ENCODE measurements at regions not wholly inside any gene's neighbourhood (a gene's known extent, or its start where the extent isn't known, plus 50 kb on each side); places are given as distances from the start of the nearest gene placed in this dataset.

- no peak for TF ChIP-seq POLR2A (IDR thresholded peaks at IDR 0.05)
- no peak for TF ChIP-seq CTCF (IDR thresholded peaks at IDR 0.05)
- Histone ChIP-seq H3K36me3 (ENCODE audit: low read depth, missing control alignments) (no peaks in the 10 kb centered on the region), H3K27me3 (no peaks in the 10 kb centered on the region), H3K27ac (no peak overlapping the region), H3K4me1 (no peaks in the 10 kb centered on the region), H3K4me3 (no peak overlapping the region), H3K9me3 (no peaks in the 10 kb centered on the region)
- 64 to 69% methylated on average over 3 of the region's 3 CpGs for WGBS, 2 donors
- intact Hi-C loops (cut with DNase I; ENCODE audit: low total_unique reads), result no loop called here
- DNase-seq, result no peak
Measured at GRCh38 chr5:110288766-110289511, 437.5 kb downstream of the TMEM232 start.

DNA sequence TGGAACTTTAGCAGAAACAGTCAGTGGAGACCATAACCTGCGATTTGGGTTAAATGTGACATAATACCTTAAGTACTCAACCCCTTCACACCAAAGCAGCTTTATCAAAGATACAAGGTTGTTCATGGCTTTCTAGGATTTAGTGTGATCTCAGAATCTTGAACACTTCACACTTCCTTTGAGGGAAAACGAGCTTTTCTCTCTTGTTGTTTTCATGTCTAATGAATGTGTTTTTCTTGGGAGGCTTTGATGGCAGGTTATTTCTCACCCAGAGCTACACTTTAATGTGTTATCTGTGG, 437.0 kb downstream of the TMEM232 start:
- no peaks in the 10 kb centered on the region for H3K4me1 ChIP-seq
- no peaks in the 10 kb centered on the region for H3K27me3 ChIP-seq
- no peak overlapping the region for H3K4me3 ChIP-seq
- no peaks in the 10 kb centered on the region for H3K36me3 ChIP-seq (ENCODE audit: low read depth, missing control alignments)
- intact Hi-C loops (cut with DNase I; ENCODE audit: low total_unique reads), result no loop called here
- TF ChIP-seq CTCF (IDR thresholded peaks at IDR 0.05) (no peak), POLR2A (IDR thresholded peaks at IDR 0.05) (no peak)
- no peaks in the 10 kb centered on the region for H3K9me3 ChIP-seq
- DNase-seq, result no peak
- WGBS, 2 donors, result 47 to 59% methylated on average over 2 of the region's 2 CpGs
- no peak overlapping the region for H3K27ac ChIP-seq

- DNase-seq, result no peak
- no peak overlapping the region for H3K27ac ChIP-seq
- no peaks in the 10 kb centered on the region for H3K4me1 ChIP-seq
- H3K9me3 ChIP-seq, result no peaks in the 10 kb centered on the region
- intact Hi-C loops (cut with DNase I; ENCODE audit: low total_unique reads), result no loop called here
- 66 to 76% methylated on average over 1 of the region's 1 CpG for WGBS, 2 donors
- H3K4me3 ChIP-seq, result no peak overlapping the region
- TF ChIP-seq POLR2A (IDR thresholded peaks at IDR 0.05) (no peak), CTCF (IDR thresholded peaks at IDR 0.05) (no peak)
- no peaks in the 10 kb centered on the region for H3K27me3 ChIP-seq
- no peaks in the 10 kb centered on the region for H3K36me3 ChIP-seq (ENCODE audit: low read depth, missing control alignments)
Measured at GRCh38 chr5:110290542-110290941, 435.9 kb downstream of the TMEM232 start.

- intact Hi-C loops (cut with DNase I; ENCODE audit: low total_unique reads), result no loop called here
- no peaks in the 10 kb centered on the region for H3K9me3 ChIP-seq
- H3K27ac ChIP-seq, result no peak overlapping the region
- TF ChIP-seq POLR2A (IDR thresholded peaks at IDR 0.05) (no peak), CTCF (IDR thresholded peaks at IDR 0.05) (no peak)
- no peaks in the 10 kb centered on the region for H3K27me3 ChIP-seq
- DNase-seq, result no peak
- WGBS, 2 donors, result 95% methylated on average over 3 of the region's 3 CpGs
- no peak overlapping the region for H3K4me3 ChIP-seq
- no peaks in the 10 kb centered on the region for H3K36me3 ChIP-seq (ENCODE audit: low read depth, missing control alignments)
- H3K4me1 ChIP-seq, result no peaks in the 10 kb centered on the region
Measured at GRCh38 chr5:110294281-110294680, 432.2 kb downstream of the TMEM232 start.

DNA sequence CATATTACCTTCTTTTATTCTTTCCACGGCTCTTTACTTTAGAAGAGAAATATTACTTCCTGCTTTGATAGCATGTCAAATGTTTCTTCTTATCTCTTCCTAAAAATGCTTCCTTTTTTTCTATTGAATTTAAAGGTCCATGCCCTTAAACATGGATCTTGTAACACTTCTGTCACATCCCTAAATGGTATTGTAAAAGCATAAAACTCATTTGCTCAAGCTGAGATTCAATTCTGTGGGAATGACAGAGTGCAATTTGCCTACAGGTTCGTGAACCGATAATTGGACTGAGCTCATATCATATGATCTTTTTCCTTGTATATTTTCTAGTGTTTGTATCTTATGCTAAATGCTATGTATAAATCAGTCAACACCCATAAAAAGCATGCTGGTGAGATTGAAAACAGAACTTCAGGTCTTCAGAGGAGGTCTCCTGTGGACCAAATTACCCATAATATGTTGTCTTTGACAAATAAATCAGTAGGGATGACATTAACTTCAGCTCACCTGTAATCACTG, 429.3 kb downstream of the TMEM232 start:
- H3K27me3 ChIP-seq, result no peaks in the 10 kb centered on the region
- 64 to 72% methylated on average over 3 of the region's 3 CpGs for WGBS, 2 donors
- H3K4me1 ChIP-seq, result no peaks in the 10 kb centered on the region
- no peak for TF ChIP-seq POLR2A (IDR thresholded peaks at IDR 0.05)
- no peak for TF ChIP-seq CTCF (IDR thresholded peaks at IDR 0.05)
- no peak for DNase-seq
- no peaks in the 10 kb centered on the region for H3K9me3 ChIP-seq
- intact Hi-C loops (cut with DNase I; ENCODE audit: low total_unique reads), result no loop called here
- H3K27ac ChIP-seq, result no peak overlapping the region
- H3K4me3 ChIP-seq, result no peak overlapping the region
- H3K36me3 ChIP-seq (ENCODE audit: low read depth, missing control alignments), result no peaks in the 10 kb centered on the region

Data from testis (tissue), 2 donors.